VCaP (cell line): ENCODE measurements at regions not wholly inside any gene's neighbourhood (a gene's known extent, or its start where the extent isn't known, plus 50 kb on each side); places are given as distances from the start of the nearest gene placed in this dataset.
"Not testable (repeated sequence)": the region's sequence is repeated elsewhere in the genome, so short reads cannot be mapped to it uniquely, and the experiment has no call there.

Experiments used
- H3K27ac ChIP-seq: fragments of 450-650 bp; 2 replicates; pipeline ENCODE4 v1.5.1; 2017
- CTCF ChIP-seq: fragments of 450-650 bp; conservative IDR thresholded peaks from 2 replicates; pipeline ENCODE4 v1.5.1; 2017; ENCODE audit warnings: mild to moderate bottlenecking, moderate library complexity

DNA sequence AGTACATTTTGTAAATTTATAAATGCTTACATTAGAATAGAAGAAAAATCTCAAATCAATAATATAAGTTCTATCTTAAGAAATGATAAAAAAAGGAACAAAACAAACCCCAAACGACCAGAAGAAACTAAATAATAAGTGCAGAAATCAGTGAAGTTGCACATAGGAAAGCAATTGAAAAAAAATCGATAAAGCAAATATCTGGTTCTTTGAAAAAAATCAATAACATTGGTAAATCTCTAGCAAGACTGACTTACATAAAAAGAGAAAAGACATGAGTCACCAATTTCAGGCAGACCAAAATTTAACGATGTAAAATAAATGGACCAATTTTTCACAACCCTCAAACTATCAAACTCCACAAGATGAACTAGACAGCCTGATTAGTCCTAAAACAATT is 249.9 kb upstream of the HDAC4 start:
- no peak overlapping the region for H3K27ac ChIP-seq
- TF ChIP-seq CTCF: no peak

DNA sequence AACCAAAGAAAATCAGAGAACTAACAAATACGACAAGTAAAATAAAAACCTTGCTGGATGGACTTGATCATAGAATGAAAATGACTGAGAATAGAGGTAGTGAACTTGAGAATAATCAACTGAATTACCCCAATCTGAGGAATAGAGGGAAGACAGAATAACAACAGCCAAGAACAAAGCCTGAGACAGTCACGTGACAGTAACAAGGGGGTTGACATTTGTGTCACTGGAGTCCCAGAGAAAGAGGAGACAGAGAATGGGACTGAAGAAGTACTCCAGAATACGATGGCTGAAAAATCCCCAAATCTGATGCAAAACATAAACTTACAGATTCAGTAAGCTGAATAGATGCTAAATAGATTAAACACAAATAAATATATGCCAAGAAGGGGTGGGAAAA is 248.5 kb upstream of the HDAC4 start:
- TF ChIP-seq CTCF: no peak
- H3K27ac ChIP-seq: no peak overlapping the region

DNA sequence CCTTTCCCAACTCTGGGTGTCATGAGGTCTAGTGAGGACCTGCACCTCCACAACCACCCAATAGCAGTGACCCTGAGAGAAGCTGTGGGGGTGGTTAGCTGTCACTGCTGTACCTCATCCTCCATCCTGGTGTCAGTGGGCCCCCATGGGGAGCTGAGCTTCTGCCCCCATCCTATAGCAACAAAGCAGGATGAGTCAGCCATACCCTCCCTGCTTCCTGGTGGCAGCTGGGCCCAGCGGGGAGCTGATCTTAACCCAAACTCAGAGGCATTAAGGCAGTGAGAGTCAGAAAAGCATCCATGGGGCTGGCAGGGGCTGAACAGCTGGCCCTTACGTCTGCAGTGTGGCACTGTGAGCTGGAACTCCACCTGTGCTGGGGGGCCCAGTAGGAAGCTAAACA is 247.8 kb upstream of the HDAC4 start:
- no peak overlapping the region for H3K27ac ChIP-seq
- TF ChIP-seq CTCF: no peak

DNA sequence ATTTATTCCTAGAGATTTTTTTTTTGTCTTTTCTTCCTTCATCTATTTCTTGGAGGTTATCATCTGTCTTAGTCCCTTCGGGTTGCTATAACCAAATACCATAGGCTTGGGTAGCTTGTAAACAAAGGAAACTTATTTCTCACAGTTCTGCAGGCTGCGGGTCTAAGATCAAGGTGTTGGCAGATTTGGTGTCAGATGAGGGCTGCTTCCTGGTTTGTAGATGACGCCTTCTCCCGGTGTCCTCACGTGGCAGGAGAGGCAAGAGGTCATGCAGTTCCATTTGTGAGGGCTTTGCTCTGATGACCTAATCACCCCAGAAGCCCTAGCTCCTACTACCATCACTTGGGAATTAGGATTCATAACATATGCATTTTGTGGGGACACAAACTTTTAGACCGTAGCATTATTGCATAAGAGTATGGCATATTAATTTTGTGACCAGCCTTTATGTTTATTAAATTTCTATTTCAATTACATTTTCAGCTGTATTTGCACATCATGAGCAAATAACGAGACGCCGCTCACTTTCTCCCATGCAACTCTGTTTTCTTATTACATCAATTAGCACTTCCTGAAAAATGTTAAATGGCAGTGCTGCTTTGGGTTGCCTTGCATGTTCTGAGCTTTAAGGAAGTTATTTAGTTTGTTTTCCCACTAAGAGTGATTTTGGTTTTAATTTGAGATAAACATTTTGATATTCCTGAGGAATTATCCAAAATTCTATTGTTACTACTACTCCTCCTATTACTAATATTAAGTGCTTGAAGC is 246.4 kb upstream of the HDAC4 start:
- TF ChIP-seq CTCF: no peak
- H3K27ac ChIP-seq: no peak overlapping the region

GRCh38 chr2:239646184-239646583 is 245.4 kb upstream of the HDAC4 start:
- no peak overlapping the region for H3K27ac ChIP-seq
- no peak for TF ChIP-seq CTCF

GRCh38 chr2:239644594-239644993 is 243.8 kb upstream of the HDAC4 start:
- H3K27ac ChIP-seq: not testable (repeated sequence)

GRCh38 chr2:239644011-239644410 is 243.2 kb upstream of the HDAC4 start:
- H3K27ac ChIP-seq: no peak overlapping the region
- TF ChIP-seq CTCF: no peak

GRCh38 chr2:239642406-239643004 is 241.7 kb upstream of the HDAC4 start:
- H3K27ac ChIP-seq: no peak overlapping the region
- TF ChIP-seq CTCF: no peak

DNA sequence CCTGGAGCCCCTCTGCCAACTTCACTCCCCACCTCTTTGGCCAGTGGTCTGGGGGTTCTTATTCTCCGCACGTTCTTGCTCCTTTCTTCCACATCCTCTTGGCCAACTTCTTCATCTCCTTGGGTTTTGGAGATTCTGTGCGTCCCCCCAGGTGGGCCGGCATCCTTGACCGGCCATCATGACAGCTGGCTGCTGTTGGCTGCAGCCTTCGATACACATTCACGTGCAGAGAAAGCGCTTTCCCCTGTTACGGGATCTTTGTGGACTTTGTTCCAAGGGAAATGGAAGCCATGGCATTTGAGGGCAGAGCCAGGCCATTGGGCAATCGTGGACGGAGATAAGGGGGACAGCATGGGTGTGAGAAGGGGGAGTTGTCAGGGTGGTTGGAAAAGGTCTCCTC is 241.1 kb upstream of the HDAC4 start:
- H3K27ac ChIP-seq: not testable (repeated sequence)
